ENCODE measurements at regions not wholly inside any gene's neighbourhood (a gene's known extent, or its start where the extent isn't known, plus 50 kb on each side); places are given as distances from the start of the nearest gene placed in this dataset.

- TF ChIP-seq CTCF (conservative IDR thresholded peaks at IDR 0.05 in 1 of 2, IDR thresholded peaks at IDR 0.05 in 1 of 2; ENCODE audit: low read depth in 1 of 2, low read length in 2 of 2): no peak
- TF ChIP-seq EZH2 (IDR thresholded peaks at IDR 0.05; ENCODE audit: low read length, missing control alignments): no peak
Measured at GRCh38 chr15:97082830-97083229, 752.3 kb downstream of the NR2F2 start.

Data from fibroblast of lung (primary cell).